ENCODE measurements at regions not wholly inside any gene's neighbourhood (a gene's known extent, or its start where the extent isn't known, plus 50 kb on each side); places are given as distances from the start of the nearest gene placed in this dataset.

DNA sequence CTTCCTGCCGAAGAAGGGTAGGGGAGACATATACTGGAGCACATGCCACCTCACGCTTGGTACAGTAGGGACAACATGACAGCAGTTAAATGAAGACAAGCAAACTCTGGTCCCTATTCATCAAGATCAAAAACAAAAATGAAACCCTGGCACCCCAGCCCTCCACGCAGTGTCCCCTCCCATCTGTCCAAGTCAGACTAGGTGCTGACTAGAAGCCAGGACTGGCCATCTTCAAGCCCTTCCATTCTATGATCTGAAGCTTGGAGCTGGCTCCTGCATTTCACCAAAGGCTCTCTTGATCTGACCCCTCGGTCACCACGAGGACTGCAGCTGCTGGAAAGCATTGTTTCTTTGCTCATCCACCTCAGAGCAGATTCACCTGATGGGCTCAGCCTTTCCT, 158.9 kb upstream of the GGTLC1 start:
- in situ Hi-C loops (cut with MboI; ENCODE audit: low pct_unique_long_range_greater_than_20kb, low sequenced_read_pairs, unreplicated experiment): no loop called here
- DNase-seq (ENCODE audit: low spot score): no peak
- TF ChIP-seq, protein P1, sequence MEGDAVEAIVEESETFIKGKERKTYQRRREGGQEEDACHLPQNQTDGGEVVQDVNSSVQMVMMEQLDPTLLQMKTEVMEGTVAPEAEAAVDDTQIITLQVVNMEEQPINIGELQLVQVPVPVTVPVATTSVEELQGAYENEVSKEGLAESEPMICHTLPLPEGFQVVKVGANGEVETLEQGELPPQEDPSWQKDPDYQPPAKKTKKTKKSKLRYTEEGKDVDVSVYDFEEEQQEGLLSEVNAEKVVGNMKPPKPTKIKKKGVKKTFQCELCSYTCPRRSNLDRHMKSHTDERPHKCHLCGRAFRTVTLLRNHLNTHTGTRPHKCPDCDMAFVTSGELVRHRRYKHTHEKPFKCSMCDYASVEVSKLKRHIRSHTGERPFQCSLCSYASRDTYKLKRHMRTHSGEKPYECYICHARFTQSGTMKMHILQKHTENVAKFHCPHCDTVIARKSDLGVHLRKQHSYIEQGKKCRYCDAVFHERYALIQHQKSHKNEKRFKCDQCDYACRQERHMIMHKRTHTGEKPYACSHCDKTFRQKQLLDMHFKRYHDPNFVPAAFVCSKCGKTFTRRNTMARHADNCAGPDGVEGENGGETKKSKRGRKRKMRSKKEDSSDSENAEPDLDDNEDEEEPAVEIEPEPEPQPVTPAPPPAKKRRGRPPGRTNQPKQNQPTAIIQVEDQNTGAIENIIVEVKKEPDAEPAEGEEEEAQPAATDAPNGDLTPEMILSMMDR (IDR thresholded peaks at IDR 0.05; ENCODE audit: extremely low read depth, insufficient read depth, missing control alignments): no peak

DNA sequence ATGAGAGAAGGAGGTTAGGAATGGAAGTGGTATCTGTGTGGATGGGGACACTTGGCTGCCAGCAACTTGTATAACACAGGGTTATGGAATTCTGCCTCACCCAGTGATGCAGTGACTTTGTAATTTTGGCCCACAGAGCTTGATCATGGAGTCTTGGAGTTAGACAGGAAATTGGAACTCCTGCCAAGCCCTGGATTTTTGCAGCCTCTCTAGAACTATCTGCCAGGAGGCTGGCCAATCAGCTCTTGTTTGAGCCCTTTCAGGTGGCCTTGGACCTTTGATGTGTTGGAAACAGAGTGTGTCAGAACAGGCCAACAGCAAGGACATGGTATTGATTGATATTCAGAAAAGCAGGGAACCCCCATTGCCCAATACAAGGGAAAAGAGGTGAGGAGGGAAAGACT, 157.7 kb upstream of the GGTLC1 start:
- in situ Hi-C loops (cut with MboI; ENCODE audit: low pct_unique_long_range_greater_than_20kb, low sequenced_read_pairs, unreplicated experiment): no loop called here
- TF ChIP-seq, protein P1 (IDR thresholded peaks at IDR 0.05; ENCODE audit: extremely low read depth, insufficient read depth, missing control alignments): no peak
- no peak for DNase-seq (ENCODE audit: low spot score)

DNA sequence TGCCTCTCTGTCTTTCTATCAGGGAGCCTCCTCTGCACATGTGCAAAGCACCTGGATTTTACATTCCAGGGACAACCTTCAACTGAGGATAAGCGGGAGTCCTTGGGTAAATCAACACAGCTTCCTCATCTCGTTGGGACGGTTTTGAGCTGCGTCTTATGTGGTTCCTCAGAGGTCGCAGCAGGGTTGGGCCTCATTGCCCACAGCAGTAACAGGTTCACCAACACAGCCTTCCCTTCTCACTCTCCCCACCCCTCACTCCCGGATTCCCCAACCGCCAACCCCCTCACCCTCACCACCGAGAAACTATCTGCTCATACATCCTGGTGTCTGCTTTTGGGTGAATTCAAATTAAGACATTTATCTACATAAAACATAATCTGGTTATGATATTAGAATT, 155.8 kb upstream of the GGTLC1 start:
- TF ChIP-seq, protein P1 (IDR thresholded peaks at IDR 0.05; ENCODE audit: extremely low read depth, insufficient read depth, missing control alignments): no peak
- no peak for DNase-seq (ENCODE audit: low spot score)
- in situ Hi-C loops (cut with MboI; ENCODE audit: low pct_unique_long_range_greater_than_20kb, low sequenced_read_pairs, unreplicated experiment): no loop called here

DNA sequence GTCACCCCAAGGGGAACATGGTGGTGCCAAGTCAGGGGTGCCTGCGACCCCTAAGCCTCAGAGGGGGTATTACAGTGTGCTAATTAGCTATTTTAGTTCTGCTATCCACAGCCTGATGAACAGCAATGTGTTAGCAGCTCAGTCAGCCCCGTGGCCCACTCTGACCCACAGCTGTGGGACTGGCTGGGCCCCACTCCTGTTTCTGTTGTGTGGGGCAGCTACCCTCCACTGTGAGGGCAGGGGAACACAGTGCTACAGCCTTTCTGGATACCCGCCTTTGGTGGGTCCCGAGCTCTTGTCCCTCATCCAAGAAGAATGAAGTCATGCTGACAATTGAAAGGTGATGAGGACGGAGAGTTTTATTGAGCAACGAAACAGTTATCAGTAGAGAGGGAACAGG, 152.5 kb upstream of the GGTLC1 start:
- in situ Hi-C loops (cut with MboI; ENCODE audit: low pct_unique_long_range_greater_than_20kb, low sequenced_read_pairs, unreplicated experiment): no loop called here
- TF ChIP-seq, protein P1 (IDR thresholded peaks at IDR 0.05; ENCODE audit: extremely low read depth, insufficient read depth, missing control alignments): no peak
- no peak for DNase-seq (ENCODE audit: low spot score)

DNA sequence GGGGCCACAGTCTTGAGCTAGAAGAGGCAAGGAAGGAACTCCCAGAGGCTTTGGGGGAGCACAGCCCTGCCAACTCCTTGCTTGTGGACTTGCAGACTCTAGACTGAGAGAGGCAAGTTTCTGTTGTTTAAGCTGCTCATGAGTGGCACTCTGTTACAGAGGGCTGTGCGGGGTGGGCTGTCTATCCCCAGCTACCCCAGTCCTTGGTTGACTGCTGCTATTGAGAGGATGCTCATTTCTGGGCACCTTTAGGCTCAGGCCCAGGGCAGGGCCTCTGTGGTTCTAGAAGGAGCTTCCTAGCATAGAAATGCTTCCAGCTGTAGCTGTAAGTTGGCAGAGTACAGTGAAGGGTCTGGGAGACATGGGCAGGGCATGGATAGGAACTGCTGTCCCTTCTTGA, 151.3 kb upstream of the GGTLC1 start:
- DNase-seq (ENCODE audit: low spot score): no peak
- TF ChIP-seq, protein P1 (IDR thresholded peaks at IDR 0.05; ENCODE audit: extremely low read depth, insufficient read depth, missing control alignments): no peak
- in situ Hi-C loops (cut with MboI; ENCODE audit: low pct_unique_long_range_greater_than_20kb, low sequenced_read_pairs, unreplicated experiment): no loop called here

DNA sequence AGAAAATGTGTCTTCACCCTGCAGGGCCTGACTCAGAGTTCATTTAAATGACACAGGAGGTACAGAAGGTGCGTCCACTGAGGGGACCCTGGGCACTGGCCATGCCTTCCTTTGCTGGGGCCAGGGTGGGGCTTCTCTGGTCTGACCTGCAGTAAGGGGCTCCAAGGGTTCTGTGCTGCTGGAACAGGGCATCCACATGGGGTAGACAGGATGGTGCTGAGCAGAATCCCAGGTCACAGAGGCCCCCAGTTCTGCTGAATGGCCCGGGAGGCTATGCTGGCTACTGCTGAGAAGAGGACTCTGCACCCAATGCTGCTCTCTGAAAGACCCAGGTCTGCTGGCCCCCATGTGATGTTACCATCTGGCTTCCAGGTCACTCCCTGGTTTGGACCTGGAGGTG, 150.4 kb upstream of the GGTLC1 start:
- TF ChIP-seq, protein P1 (IDR thresholded peaks at IDR 0.05; ENCODE audit: extremely low read depth, insufficient read depth, missing control alignments): no peak

More for the DNA sequence above, 150.4 kb upstream of the GGTLC1 start:
- no peak for DNase-seq (ENCODE audit: low spot score)
- in situ Hi-C loops (cut with MboI; ENCODE audit: low pct_unique_long_range_greater_than_20kb, low sequenced_read_pairs, unreplicated experiment): no loop called here

Measured in GM13977 (cell line).